ENCODE measurements at regions not wholly inside any gene's neighbourhood (a gene's known extent, or its start where the extent isn't known, plus 50 kb on each side); places are given as distances from the start of the nearest gene placed in this dataset.

DNA sequence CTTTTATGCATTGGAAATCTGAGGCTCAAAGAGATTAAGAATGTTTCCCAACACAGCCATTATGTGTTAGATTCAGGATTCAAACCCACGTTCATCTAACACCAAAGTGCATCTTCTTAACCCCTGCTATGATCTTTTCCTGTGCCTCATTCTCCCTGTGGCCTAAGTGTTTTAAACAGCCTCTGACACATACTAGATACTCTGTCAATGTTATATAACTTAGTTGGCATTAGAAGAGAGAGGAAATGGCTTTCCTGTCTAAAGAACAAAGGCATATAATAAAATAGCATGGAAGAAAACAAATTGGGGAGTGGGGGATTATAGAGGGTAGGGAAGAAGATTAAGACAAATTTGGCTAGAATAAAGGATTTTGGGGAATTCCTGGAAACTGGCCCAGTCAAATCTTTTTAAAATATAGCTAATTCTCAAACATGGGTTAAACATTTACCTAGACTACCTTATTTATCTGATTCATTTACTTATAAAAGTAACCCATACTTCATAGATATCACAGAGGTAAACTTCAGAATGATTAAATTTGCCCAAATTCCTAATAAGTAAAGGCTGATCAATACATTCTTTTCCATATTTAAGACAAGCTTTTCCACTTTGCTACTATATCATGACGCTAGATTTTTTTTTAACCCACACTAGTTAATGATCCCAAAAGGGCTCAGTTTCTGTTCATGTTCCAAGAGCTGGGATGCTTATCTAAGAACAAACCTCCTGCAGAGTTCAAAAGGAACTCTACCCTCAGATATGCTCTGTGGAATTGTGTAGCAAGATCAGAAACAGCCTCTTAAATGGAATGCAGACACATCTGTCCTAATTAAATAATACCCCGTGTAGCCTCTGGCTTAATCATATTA is 122.9 kb upstream of the PTPRG start:
- Histone ChIP-seq H3K79me2 (ENCODE audit: control insufficient read depth, insufficient read depth, low read length) (no peaks in the 10 kb centered on the region), H4K20me1 (ENCODE audit: control insufficient read depth, extremely low read depth, insufficient read depth, low read length) (no peaks in the 10 kb centered on the region), H3K27ac (ENCODE audit: insufficient read depth, low read length) (no peak overlapping the region), H3K27me3 (ENCODE audit: control insufficient read depth, insufficient read depth, low read length) (no peaks in the 10 kb centered on the region), H3K36me3 (ENCODE audit: control insufficient read depth, insufficient read depth, low read length) (no peaks in the 10 kb centered on the region), H2AFZ (ENCODE audit: low read length) (no peak overlapping the region), H3K9ac (ENCODE audit: insufficient read depth, low read length) (no peak overlapping the region), H3K4me2 (ENCODE audit: extremely low read depth, insufficient read depth, low read length) (no peak overlapping the region), H3K9me3 (ENCODE audit: control insufficient read depth, insufficient read depth, low read depth, low read length) (no peaks in the 10 kb centered on the region), H3K4me3 (replicated peaks in 1 of 4; ENCODE audit: control extremely low read depth in 1 of 4, insufficient read depth in 1 of 4, low read depth in 3 of 4, low read length in 4 of 4) (no peak overlapping the region), H3K4me1 (ENCODE audit: control insufficient read depth, extremely low read depth, insufficient read depth, low read length) (no peaks in the 10 kb centered on the region)
- DNase-seq (ENCODE audit: low read depth in 2 of 2), result no peak
- TF ChIP-seq EZH2 (IDR thresholded peaks at IDR 0.05; ENCODE audit: low read length, missing control alignments), result no peak
- TF ChIP-seq, protein P1, sequence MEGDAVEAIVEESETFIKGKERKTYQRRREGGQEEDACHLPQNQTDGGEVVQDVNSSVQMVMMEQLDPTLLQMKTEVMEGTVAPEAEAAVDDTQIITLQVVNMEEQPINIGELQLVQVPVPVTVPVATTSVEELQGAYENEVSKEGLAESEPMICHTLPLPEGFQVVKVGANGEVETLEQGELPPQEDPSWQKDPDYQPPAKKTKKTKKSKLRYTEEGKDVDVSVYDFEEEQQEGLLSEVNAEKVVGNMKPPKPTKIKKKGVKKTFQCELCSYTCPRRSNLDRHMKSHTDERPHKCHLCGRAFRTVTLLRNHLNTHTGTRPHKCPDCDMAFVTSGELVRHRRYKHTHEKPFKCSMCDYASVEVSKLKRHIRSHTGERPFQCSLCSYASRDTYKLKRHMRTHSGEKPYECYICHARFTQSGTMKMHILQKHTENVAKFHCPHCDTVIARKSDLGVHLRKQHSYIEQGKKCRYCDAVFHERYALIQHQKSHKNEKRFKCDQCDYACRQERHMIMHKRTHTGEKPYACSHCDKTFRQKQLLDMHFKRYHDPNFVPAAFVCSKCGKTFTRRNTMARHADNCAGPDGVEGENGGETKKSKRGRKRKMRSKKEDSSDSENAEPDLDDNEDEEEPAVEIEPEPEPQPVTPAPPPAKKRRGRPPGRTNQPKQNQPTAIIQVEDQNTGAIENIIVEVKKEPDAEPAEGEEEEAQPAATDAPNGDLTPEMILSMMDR (conservative IDR thresholded peaks at IDR 0.05 in 1 of 2, IDR thresholded peaks at IDR 0.05 in 1 of 2; ENCODE audit: low read depth in 1 of 2, low read length in 2 of 2), result no peak

DNA sequence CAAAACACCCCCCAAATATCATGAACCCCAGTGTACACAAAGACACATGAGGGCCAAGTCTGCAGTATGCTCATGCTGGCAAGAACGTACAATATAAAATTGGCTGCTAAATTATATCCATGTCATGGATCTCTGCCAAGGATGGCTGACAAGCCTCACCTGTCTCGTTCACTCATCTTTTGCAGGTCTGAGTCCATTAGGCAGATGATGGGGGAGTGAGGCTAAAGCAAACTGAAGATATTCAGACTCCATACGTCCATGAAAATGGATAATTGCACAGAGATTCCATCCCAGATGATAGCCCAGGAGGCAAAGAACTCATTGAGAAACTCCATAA is 122.3 kb upstream of the PTPRG start:
- TF ChIP-seq, protein P1 (conservative IDR thresholded peaks at IDR 0.05 in 1 of 2, IDR thresholded peaks at IDR 0.05 in 1 of 2; ENCODE audit: low read depth in 1 of 2, low read length in 2 of 2), result no peak
- TF ChIP-seq EZH2 (IDR thresholded peaks at IDR 0.05; ENCODE audit: low read length, missing control alignments), result no peak
- DNase-seq (ENCODE audit: low read depth in 2 of 2), result no peak
- no peak overlapping the region for H3K4me2 ChIP-seq (ENCODE audit: extremely low read depth, insufficient read depth, low read length)
- H2AFZ ChIP-seq (ENCODE audit: low read length), result no peak overlapping the region
- H3K4me1 ChIP-seq (ENCODE audit: control insufficient read depth, extremely low read depth, insufficient read depth, low read length), result no peaks in the 10 kb centered on the region
- no peak overlapping the region for H3K9ac ChIP-seq (ENCODE audit: insufficient read depth, low read length)
- no peaks in the 10 kb centered on the region for H3K79me2 ChIP-seq (ENCODE audit: control insufficient read depth, insufficient read depth, low read length)
- H3K36me3 ChIP-seq (ENCODE audit: control insufficient read depth, insufficient read depth, low read length), result no peaks in the 10 kb centered on the region
- no peak overlapping the region for H3K4me3 ChIP-seq (replicated peaks in 1 of 4; ENCODE audit: control extremely low read depth in 1 of 4, insufficient read depth in 1 of 4, low read depth in 3 of 4, low read length in 4 of 4)
- no peak overlapping the region for H3K27ac ChIP-seq (ENCODE audit: insufficient read depth, low read length)
- H3K27me3 ChIP-seq (ENCODE audit: control insufficient read depth, insufficient read depth, low read length), result no peaks in the 10 kb centered on the region
- H3K9me3 ChIP-seq (ENCODE audit: control insufficient read depth, insufficient read depth, low read depth, low read length), result no peaks in the 10 kb centered on the region
- H4K20me1 ChIP-seq (ENCODE audit: control insufficient read depth, extremely low read depth, insufficient read depth, low read length), result no peaks in the 10 kb centered on the region

GRCh38 chr3:61442696-61443095 is 118.7 kb upstream of the PTPRG start:
- Histone ChIP-seq H2AFZ (ENCODE audit: low read length) (no peak overlapping the region), H3K4me3 (replicated peaks in 1 of 4; ENCODE audit: control extremely low read depth in 1 of 4, insufficient read depth in 1 of 4, low read depth in 3 of 4, low read length in 4 of 4) (no peak overlapping the region), H3K4me1 (ENCODE audit: control insufficient read depth, extremely low read depth, insufficient read depth, low read length) (no peaks in the 10 kb centered on the region), H3K9ac (ENCODE audit: insufficient read depth, low read length) (no peak overlapping the region), H3K79me2 (ENCODE audit: control insufficient read depth, insufficient read depth, low read length) (no peaks in the 10 kb centered on the region), H4K20me1 (ENCODE audit: control insufficient read depth, extremely low read depth, insufficient read depth, low read length) (no peaks in the 10 kb centered on the region), H3K4me2 (ENCODE audit: extremely low read depth, insufficient read depth, low read length) (no peak overlapping the region), H3K27ac (ENCODE audit: insufficient read depth, low read length) (no peak overlapping the region), H3K36me3 (ENCODE audit: control insufficient read depth, insufficient read depth, low read length) (no peaks in the 10 kb centered on the region), H3K9me3 (ENCODE audit: control insufficient read depth, insufficient read depth, low read depth, low read length) (no peaks in the 10 kb centered on the region), H3K27me3 (ENCODE audit: control insufficient read depth, insufficient read depth, low read length) (no peaks in the 10 kb centered on the region)
- DNase-seq (ENCODE audit: low read depth in 2 of 2), result peak; percentile 7 to 34
- no peak for TF ChIP-seq EZH2 (IDR thresholded peaks at IDR 0.05; ENCODE audit: low read length, missing control alignments)
- TF ChIP-seq, protein P1 (conservative IDR thresholded peaks at IDR 0.05 in 1 of 2, IDR thresholded peaks at IDR 0.05 in 1 of 2; ENCODE audit: low read depth in 1 of 2, low read length in 2 of 2), result no peak

Data from fibroblast of lung (primary cell).